HCT116 (cell line): ENCODE measurements at regions not wholly inside any gene's neighbourhood (a gene's known extent, or its start where the extent isn't known, plus 50 kb on each side); places are given as distances from the start of the nearest gene placed in this dataset.

Source experiments
- CTCF ChIP-seq, 3 experiments: fragments of 200-600 bp in 1 of 3; sonication (generic) in 1 of 3; IDR thresholded peaks in 2 of 3; conservative IDR thresholded peaks in 1 of 3; 2 replicates each; pipeline ENCODE4 v1.5.1; 2012 to 2017; ENCODE audit warnings: low read depth in 2 of 3, low read length in 2 of 3, antibody characterized with exemption in 1 of 3, borderline replicate concordance in 1 of 3, control low read depth in 1 of 3, mild to moderate bottlenecking in 1 of 3, mixed read lengths in 1 of 3, mixed run types in 1 of 3, moderate library complexity in 1 of 3; ENCODE audit not compliant: insufficient read depth in 1 of 3
- EZH2phosphoT487 ChIP-seq: fragments of 200-600 bp; IDR thresholded peaks from 2 replicates; pipeline ENCODE4 v1.6.1; 2018; ENCODE audit warnings: antibody characterized with exemption, borderline replicate concordance
- JUND ChIP-seq: IDR thresholded peaks from 2 replicates; pipeline ENCODE4 v1.6.1; 2012
- POLR2A ChIP-seq: IDR thresholded peaks from 2 replicates; pipeline ENCODE4 v1.7.0; 2011; ENCODE audit warnings: borderline replicate concordance; ENCODE audit not compliant: insufficient read depth, insufficient read length; ENCODE audit errors: extremely low read depth
- POLR2AphosphoS5 ChIP-seq: IDR thresholded peaks from 2 replicates; pipeline ENCODE4 v1.6.1; 2011; ENCODE audit warnings: mild to moderate bottlenecking, low read depth, low read length, moderate library complexity
- ZFX ChIP-seq: fragments of 450-650 bp; IDR thresholded peaks from 2 replicates; pipeline ENCODE4 v1.6.1; 2017

GRCh38 chrX:7286168-7286837 lies 138.3 kb upstream of the PUDP start:
- TF ChIP-seq EZH2phosphoT487 = no peak
- no peak for TF ChIP-seq POLR2AphosphoS5
- no peak for TF ChIP-seq JUND
- TF ChIP-seq POLR2A = no peak
- no peak for TF ChIP-seq CTCF (IDR thresholded peaks at IDR 0.05 in 2 of 3, conservative IDR thresholded peaks at IDR 0.05 in 1 of 3; ENCODE audit: borderline replicate concordance in 1 of 3, insufficient read depth in 1 of 3, low read depth in 2 of 3, low read length in 2 of 3)
- no peak for TF ChIP-seq ZFX
